HepG2 (cell line): ENCODE measurements at regions not wholly inside any gene's neighbourhood (a gene's known extent, or its start where the extent isn't known, plus 50 kb on each side); places are given as distances from the start of the nearest gene placed in this dataset.

Source experiments
- IKZF1 ChIP-seq: fragments of 450-650 bp; IDR thresholded peaks from 2 replicates; pipeline ENCODE4 v1.7.1; 2016
- KLF9 ChIP-seq: IDR thresholded peaks from 2 replicates; pipeline ENCODE4 v1.6.1; 2016; ENCODE audit warnings: low read depth
- PRMT3 ChIP-seq: sonication (generic); formaldehyde crosslinking; IDR thresholded peaks from 2 replicates; pipeline ENCODE4 v1.8.1; 2022; ENCODE audit warnings: low read depth, mild to moderate bottlenecking, moderate library complexity, missing genetic modification reagents, borderline replicate concordance
- SETDB1 ChIP-seq: sonication (generic); formaldehyde crosslinking; IDR thresholded peaks from 2 replicates; pipeline ENCODE4 v1.5.1; 2020; ENCODE audit warnings: missing genetic modification reagents, mild to moderate bottlenecking, borderline replicate concordance
- TAF15 ChIP-seq: fragments of 200-400 bp; formaldehyde crosslinking; IDR thresholded peaks from one replicate; pipeline ENCODE4 v1.6.1; 2018; ENCODE audit warnings: mild to moderate bottlenecking, low read depth, low read length; ENCODE audit not compliant: poor library complexity, severe bottlenecking
- ZNF12 ChIP-seq: sonication (generic); formaldehyde crosslinking; IDR thresholded peaks from 2 replicates; pipeline ENCODE4 v1.5.0; 2020; ENCODE audit warnings: missing genetic modification reagents
- TF ChIP-seq, protein P1 (sequence below): sonication (generic); formaldehyde crosslinking; IDR thresholded peaks from 2 replicates; pipeline ENCODE4 v1.8.0; 2022; ENCODE audit warnings: mild to moderate bottlenecking, missing genetic modification reagents, borderline replicate concordance
- TF ChIP-seq, protein P2 (sequence below): sonication (generic); formaldehyde crosslinking; IDR thresholded peaks from 2 replicates; pipeline ENCODE4 v1.5.0; 2020; ENCODE audit warnings: missing genetic modification reagents, mild to moderate bottlenecking, borderline replicate concordance

DNA sequence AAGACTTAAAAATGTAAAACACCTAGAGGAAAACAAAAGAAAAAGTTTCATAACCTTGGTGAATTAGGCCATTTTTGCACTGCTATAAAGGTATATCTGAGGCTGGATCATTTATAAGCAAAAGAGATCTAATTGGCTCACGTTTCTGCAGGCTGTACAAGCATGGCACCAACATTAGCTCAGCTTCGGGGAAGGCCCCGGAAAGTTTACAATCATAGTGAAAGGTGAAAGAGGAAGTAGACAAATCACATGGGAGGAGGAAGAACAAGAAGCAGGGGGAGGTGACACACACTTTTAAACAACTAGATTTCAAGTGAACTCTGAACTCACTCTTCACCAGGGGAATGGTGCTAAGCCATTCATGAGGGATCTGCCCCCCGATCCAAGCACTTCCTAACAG is 1358.5 kb upstream of the PCDH9 start:
- TF ChIP-seq SETDB1 (CRISPR knock-in tag): no peak
- no peak for TF ChIP-seq IKZF1
- no peak for TF ChIP-seq ZNF12 (CRISPR knock-in tag)
- no peak for TF ChIP-seq TAF15
- no peak for TF ChIP-seq KLF9 (CRISPR knock-in tag)
- TF ChIP-seq, protein P1, sequence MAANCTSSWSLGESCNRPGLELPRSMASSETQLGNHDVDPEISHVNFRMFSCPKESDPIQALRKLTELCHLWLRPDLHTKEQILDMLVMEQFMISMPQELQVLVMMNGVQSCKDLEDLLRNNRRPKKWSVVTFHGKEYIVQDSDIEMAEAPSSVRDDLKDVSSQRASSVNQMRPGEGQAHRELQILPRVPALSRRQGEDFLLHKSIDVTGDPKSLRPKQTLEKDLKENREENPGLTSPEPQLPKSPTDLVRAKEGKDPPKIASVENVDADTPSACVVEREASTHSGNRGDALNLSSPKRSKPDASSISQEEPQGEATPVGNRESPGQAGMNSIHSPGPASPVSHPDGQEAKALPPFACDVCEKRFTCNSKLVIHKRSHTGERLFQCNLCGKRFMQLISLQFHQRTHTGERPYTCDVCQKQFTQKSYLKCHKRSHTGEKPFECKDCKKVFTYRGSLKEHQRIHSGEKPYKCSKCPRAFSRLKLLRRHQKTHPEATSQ (CRISPR knock-in tag): no peak
- TF ChIP-seq PRMT3 (CRISPR knock-in tag): no peak
- TF ChIP-seq, protein P2, sequence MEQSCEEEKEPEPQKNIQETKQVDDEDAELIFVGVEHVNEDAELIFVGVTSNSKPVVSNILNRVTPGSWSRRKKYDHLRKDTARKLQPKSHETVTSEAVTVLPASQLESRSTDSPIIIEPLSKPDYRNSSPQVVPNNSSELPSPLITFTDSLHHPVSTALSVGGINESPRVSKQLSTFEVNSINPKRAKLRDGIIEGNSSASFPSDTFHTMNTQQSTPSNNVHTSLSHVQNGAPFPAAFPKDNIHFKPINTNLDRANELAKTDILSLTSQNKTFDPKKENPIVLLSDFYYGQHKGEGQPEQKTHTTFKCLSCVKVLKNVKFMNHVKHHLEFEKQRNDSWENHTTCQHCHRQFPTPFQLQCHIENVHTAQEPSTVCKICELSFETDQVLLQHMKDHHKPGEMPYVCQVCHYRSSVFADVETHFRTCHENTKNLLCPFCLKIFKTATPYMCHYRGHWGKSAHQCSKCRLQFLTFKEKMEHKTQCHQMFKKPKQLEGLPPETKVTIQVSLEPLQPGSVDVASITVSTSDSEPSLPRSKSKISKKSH (CRISPR knock-in tag): no peak
